HG03521 (cell line): ENCODE measurements at regions not wholly inside any gene's neighbourhood (a gene's known extent, or its start where the extent isn't known, plus 50 kb on each side); places are given as distances from the start of the nearest gene placed in this dataset.

ENCODE experiments used
- ATAC-seq: cut with Tn5 transposase; IDR thresholded peaks from one replicate; pipeline ENCODE4 v1.9.1; 2021; ENCODE audit warnings: mild to moderate bottlenecking, moderate library complexity; ENCODE audit not compliant: unreplicated experiment

DNA sequence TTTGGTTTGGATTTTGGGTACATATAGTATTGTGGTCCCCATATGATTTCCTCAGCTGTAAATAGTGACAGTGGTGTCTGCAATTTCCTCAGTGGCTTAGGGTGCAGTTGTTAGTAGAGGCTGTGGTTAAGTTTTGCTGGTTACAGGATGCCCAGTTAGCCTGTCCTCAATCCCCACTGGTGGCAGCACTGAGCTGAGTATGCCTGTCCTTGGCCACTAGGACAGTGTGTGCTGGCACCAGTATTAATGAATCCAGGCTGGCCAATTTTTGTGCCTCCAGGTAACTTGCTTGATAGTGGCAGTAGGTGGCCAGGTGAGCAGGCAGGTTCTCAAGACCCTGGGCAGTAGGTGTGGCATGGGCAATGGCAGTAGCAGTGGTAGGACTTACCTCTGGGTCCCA is 973.1 kb downstream of the TMEM182 start:
- ATAC-seq = no peak

- ATAC-seq = no peak
Measured at GRCh38 chr2:103738108-103738507, 976.3 kb downstream of the TMEM182 start.

DNA sequence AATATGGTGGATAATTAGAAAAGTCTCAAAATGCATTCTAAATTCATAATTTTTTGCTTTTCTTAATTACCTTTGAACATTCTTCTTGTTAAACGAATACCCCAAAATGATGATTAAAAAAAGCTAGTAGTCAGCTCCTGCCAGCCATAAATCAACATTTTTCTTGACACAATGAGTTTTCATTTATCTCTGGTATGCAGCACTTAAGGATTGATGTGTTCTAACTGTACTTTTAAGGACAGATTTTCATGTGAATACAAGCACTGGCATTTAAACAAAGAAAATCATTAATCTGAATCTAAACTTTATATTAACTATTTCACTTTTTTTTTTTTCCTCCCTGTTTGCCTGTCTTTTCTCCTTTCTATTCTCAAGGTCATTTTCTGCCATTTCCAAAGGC is 976.8 kb downstream of the TMEM182 start:
- ATAC-seq = no peak

DNA sequence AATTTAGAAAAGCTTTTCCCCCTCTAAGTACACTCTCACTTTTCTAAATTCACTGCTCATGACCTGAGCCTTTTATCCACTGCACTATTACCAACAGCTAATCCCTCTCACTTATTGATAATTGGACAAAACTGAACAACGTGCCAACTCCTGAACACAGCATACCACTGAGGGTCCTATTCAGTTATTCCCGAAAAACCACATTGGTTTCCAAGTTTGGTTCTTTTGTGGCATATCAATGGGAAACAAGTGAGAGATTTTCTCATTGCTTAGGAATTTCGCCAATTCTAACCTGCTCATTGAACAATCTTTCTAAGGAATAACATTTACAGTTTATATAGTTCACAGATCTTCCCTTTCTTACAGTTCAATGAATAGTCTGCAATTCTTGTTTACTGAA is 977.4 kb downstream of the TMEM182 start:
- ATAC-seq = no peak

- no peak for ATAC-seq
Measured at GRCh38 chr2:103739921-103740320, 978.1 kb downstream of the TMEM182 start.

DNA sequence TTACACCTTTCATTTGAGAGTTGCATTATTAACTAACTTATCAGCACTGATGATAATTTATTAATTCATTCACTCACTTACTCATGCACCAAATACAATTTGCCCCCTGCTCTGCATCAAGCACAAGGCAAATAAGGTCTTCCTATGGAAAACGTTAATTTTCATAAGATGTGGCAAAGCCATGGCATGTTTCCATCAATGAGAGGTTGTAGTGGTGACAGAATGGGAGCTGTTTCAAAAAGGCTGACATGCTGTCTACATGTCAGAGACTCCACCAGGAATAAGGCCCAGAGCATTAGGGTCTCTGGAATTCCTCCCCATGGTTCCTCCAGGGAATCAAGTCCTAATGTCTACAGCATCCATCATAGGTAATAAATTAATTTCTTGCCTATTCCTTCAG is 978.8 kb downstream of the TMEM182 start:
- ATAC-seq = no peak

DNA sequence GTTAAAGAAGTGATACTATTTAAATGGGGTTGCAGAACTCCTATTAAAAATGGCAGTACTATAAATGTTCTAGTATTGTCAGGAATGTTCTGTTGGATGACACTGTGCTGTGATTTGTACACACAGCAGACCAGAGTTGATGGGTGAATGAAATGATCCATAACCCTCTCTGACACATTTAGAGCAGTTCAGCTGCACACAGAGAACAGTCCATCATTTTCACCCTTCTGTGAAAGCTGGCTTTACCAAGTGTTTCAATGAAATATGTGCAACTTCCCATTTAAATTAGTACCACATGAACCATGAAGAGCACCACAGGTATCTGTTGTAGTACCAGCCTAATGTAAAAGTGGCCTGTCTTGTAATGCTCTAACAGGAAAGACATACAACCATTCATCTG is 981.4 kb downstream of the TMEM182 start:
- ATAC-seq = no peak

DNA sequence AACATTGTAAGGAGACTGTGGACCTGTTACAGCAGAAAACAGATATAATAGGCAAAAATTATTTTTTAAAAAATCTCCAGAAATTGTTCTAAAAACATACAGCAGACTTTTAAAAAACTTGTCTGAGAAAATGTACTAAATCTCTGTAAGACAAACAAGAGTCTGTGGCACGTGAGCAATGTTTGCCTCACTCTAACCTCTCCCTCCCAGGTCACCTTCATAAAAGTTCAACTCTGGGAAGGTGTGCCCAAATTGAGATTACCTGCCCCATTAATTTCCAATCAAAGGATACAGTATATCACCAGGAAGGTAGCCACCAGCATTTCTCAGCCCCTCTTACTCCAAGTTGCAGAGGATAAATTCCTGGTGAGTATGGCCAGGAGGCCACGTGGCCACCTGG is 992.7 kb downstream of the TMEM182 start:
- ATAC-seq = no peak

- ATAC-seq = no peak
Measured at GRCh38 chr2:103773884-103774283, 1012.1 kb downstream of the TMEM182 start.

DNA sequence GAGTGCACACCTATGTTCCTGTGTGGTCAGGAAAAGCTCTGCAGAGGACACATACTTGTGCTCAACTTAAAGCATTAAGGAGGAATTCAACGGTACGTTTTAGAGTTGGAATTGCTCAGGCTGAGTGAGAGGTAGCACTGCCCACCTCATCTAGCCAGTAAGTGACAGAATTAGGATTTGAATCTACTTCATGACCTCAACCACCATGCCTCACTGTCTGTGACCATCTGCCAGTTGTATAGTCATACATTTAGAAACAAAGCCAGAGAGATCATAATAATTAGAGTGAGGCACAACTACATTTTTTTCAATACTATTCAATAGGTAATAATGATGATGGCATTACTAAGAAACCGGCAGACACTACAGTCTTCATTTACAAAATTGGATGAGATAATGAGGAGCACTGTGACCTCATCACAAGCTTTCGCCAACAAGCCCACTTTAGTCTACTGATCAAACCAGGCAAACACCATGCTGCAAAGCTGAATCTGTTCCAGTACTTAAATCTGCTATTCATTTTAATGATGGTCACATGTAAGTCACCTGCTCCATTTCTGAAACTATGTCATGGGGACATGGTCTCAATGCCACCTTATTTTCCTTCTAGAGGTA is 1018.4 kb downstream of the TMEM182 start:
- no peak for ATAC-seq

GRCh38 chr2:103781313-103781712 is 1019.5 kb downstream of the TMEM182 start:
- no peak for ATAC-seq

GRCh38 chr2:103784261-103784660 is 1022.4 kb downstream of the TMEM182 start:
- no peak for ATAC-seq

DNA sequence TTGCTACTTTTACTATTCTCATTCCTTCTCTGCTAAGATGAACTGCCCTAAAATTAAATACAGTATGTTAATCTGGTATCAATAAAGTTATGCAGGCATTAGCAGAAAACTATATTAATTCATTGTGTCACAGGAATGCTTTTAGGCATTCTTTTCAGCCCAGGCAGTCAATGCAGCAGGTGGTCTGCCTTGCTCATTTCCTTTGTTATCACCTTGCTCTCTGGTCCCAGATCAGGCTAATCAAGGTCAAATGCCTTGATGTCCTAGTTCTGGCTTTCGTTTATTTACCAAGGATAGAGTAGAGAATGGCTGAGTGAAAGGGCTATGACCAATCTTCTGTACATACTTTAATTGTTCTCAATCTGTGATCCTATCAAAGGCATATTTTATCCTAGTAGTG is 1023.6 kb downstream of the TMEM182 start:
- ATAC-seq = no peak

- ATAC-seq = no peak
Measured at GRCh38 chr2:103785956-103786355, 1024.1 kb downstream of the TMEM182 start.

DNA sequence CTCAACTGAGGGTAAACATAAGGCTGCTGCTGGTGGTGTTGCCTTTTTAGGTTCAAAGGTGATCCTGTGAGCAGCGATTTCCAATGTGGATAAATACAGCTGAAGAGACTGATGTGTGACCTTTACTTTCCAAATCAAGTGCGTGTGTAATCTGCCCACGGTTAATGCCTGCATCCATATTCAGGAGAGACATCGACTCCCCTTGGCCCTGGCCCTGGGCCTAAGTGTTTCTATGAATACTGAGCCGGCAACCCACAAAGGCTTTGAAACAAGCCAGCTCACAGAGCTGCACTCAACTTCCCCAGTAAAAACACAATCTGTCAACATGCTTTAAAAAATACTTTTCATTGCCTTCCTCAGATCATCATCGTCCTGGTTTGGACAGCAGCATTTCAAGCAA is 1026.6 kb downstream of the TMEM182 start:
- no peak for ATAC-seq

DNA sequence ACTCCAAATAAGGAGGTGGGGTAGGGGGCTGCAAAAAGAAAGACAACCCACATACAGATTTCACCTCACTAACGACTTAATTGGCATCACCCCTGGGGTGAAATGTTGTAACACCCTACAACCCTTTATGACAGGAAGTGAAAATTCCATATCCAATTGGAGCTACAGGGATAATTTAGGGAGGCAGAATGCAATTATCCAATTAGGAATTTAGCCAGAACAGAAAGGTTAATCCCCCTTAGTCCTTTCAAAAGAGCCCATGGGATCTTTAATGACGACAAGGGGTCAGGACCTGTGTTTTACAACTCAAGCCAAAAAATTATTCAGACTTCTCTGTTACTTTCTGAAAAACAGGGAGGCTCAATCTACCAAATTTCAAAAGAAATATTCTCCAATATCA is 1027.1 kb downstream of the TMEM182 start:
- ATAC-seq = no peak

DNA sequence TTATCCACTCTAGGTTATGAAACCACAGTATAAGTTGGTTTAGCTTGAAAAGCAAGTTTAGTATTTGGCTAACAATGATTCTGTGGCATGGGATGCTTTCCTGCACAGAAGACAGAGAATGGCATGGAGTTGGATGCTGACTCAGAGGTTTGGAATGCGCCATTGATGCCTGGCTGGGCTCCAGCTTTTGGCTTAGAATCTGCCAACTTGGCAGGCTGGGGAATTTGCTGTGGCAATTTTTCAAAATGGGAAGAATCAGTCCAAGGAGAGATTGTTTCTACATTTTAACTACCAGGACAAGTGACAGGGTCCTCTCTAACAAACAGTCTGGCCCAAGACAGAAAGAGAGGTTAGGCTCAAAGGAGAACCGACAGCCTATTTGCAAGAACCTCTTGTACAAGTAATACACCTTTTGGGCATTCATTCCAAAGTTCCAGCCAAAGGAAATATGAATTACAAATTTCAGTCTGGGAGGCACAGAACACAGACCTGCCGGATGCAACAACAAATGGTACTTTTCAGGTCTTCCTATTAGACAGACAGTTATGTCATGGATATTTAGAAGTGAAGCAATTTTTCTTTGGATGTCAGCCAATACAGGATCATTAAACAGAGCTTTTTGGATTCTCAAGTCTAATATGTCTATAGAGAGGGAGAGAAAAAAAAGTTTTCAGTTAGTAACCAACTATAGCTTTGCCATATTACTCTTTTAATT is 1027.7 kb downstream of the TMEM182 start:
- no peak for ATAC-seq

GRCh38 chr2:103792042-103792441 is 1030.2 kb downstream of the TMEM182 start:
- ATAC-seq = no peak

- ATAC-seq = no peak
Measured at GRCh38 chr2:103798291-103798690, 1036.5 kb downstream of the TMEM182 start.

GRCh38 chr2:103804013-103804412 is 1042.2 kb downstream of the TMEM182 start:
- ATAC-seq = no peak

DNA sequence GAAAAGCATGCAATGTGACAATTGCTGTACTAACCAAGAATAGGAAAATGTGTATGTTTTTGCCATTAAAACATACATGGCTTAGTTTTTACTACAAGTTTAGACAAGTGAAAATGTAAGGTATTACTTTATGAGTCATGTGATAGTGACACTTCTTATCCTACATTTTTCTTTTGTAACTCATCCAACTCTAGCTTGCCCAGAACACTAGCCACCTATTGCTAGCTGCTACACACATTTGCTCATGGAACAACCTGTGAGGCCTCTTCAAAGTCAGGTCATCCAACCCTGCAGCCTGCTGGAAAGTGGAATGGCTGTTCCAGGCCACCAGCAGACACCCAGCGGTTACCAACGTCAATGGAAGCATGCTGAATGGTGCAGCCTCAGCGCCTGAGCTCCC is 1043.9 kb downstream of the TMEM182 start:
- no peak for ATAC-seq

DNA sequence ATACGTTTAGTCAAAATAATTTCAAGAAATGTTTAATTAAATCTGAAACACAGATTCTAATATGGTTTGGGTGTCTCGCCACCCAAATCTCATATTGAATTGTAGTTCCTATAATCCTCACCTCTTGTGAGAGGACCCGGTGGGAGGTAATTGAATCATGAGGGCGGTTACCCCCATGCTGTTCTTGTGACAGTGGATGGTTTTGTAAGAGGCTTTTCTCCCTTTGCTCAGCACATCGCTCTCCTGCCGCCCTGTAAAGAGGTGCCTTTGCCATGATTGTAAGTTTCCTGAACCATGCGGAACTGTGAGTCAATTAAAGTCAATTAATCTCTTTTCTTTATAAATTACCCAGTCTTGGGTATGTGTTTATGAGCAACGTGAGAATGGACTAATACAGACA is 1045.1 kb upstream of the POU3F3 start:
- no peak for ATAC-seq

- no peak for ATAC-seq
Measured at GRCh38 chr2:103809415-103809814, 1044.5 kb upstream of the POU3F3 start.
